DMS79 treated with DMSO at 0.1 percent for 48 hours (cell line): ENCODE measurements at regions not wholly inside any gene's neighbourhood (a gene's known extent, or its start where the extent isn't known, plus 50 kb on each side); places are given as distances from the start of the nearest gene placed in this dataset.
A peak's percentile ranks its signal among the peaks of the same experiment; 100 is the strongest.
"Not testable (repeated sequence)": the region's sequence is repeated elsewhere in the genome, so short reads cannot be mapped to it uniquely, and the experiment has no call there.

ENCODE experiments used
- DNase-seq: peaks from one replicate; lab custom pipeline; 2025; lab: John Stamatoyannopoulos, UW

- peak; percentile 19 for DNase-seq
Observed at GRCh38 chr5:175347027-175347426, 97.0 kb downstream of the DRD1 start.

- no peak for DNase-seq
Observed at GRCh38 chr5:175344331-175345195, 99.4 kb downstream of the DRD1 start.

- DNase-seq, result no peak
Observed at GRCh38 chr5:175343308-175343707, 100.7 kb downstream of the DRD1 start.

- DNase-seq, result no peak
Observed at GRCh38 chr5:175340180-175340579, 103.8 kb downstream of the DRD1 start.

- DNase-seq, result no peak
Observed at GRCh38 chr5:175337680-175338079, 106.3 kb downstream of the DRD1 start.

- DNase-seq, result no peak
Observed at GRCh38 chr5:175336781-175337180, 107.2 kb downstream of the DRD1 start.

- no peak for DNase-seq
Observed at GRCh38 chr5:175335691-175336090, 108.3 kb downstream of the DRD1 start.

- DNase-seq, result not testable (repeated sequence)
Observed at GRCh38 chr5:175331173-175332036, 112.6 kb downstream of the DRD1 start.

GRCh38 chr5:175329976-175330375, 114.0 kb downstream of the DRD1 start:
- no peak for DNase-seq

- no peak for DNase-seq
Observed at GRCh38 chr5:175328687-175329086, 115.3 kb downstream of the DRD1 start.

GRCh38 chr5:175328176-175328575, 115.8 kb downstream of the DRD1 start:
- DNase-seq, result no peak

GRCh38 chr5:175325681-175326080, 118.3 kb downstream of the DRD1 start:
- DNase-seq, result peak; percentile 30

GRCh38 chr5:175321927-175322532, 122.0 kb downstream of the DRD1 start:
- DNase-seq, result no peak

- no peak for DNase-seq
Observed at GRCh38 chr5:175319199-175319598, 124.8 kb downstream of the DRD1 start.

- no peak for DNase-seq
Observed at GRCh38 chr5:175317872-175318271, 126.1 kb downstream of the DRD1 start.

- no peak for DNase-seq
Observed at GRCh38 chr5:175309218-175309810, 134.7 kb downstream of the DRD1 start.

- DNase-seq, result no peak
Observed at GRCh38 chr5:175308701-175309100, 135.3 kb downstream of the DRD1 start.

- no peak for DNase-seq
Observed at GRCh38 chr5:175306381-175306780, 137.6 kb downstream of the DRD1 start.

- DNase-seq, result no peak
Observed at GRCh38 chr5:175305251-175305650, 138.7 kb downstream of the DRD1 start.

- DNase-seq, result no peak
Observed at GRCh38 chr5:175290379-175290778, 153.6 kb downstream of the DRD1 start.

GRCh38 chr5:175288048-175288621, 155.8 kb downstream of the DRD1 start:
- peak; percentile 57 for DNase-seq

- DNase-seq, result no peak
Observed at GRCh38 chr5:175286981-175287380, 157.0 kb downstream of the DRD1 start.
